Thyroid gland (tissue), 4 donors: ENCODE measurements at regions not wholly inside any gene's neighbourhood (a gene's known extent, or its start where the extent isn't known, plus 50 kb on each side); places are given as distances from the start of the nearest gene placed in this dataset.

Experiments
- POLR2A ChIP-seq, 2 donors: fragments of 450-650 bp; IDR thresholded peaks; one replicate each; pipeline ENCODE4 v1.6.1; 2017; ENCODE audit warnings: antibody characterized with exemption in 2 of 2, mild to moderate bottlenecking in 2 of 2, moderate library complexity in 1 of 2
- TF ChIP-seq, protein P1 (sequence below), 6 experiments: fragments of 200-600 bp in 3 of 6; fragments of 450-650 bp in 3 of 6; sonication (generic) in 3 of 6; IDR thresholded peaks; one replicate each; pipeline ENCODE4 v1.5.1; 2016 to 2019; ENCODE audit warnings: antibody characterized with exemption in 6 of 6, mild to moderate bottlenecking in 2 of 6, inconsistent platforms in 1 of 6, moderate library complexity in 1 of 6

DNA sequence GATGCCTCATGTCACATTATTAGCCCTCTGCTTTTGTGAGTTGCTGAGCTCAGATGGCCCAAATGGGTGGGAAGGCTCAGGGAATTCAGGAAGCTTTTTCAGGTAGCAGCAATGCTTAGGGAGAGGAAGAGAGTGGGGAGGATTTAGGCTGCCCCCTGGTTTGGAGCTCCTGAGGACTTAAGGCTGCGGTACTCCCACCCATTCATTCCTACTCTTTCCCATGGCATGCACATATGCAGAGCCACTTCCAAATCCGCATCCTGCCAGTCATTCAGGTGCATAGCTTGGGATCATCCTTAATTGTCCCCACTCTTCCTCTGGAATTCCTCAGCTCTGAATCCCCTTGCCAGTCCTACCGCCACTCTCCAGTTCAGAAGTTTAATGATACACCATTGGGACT lies 343.1 kb upstream of the FRG2C start:
- TF ChIP-seq, protein P1, sequence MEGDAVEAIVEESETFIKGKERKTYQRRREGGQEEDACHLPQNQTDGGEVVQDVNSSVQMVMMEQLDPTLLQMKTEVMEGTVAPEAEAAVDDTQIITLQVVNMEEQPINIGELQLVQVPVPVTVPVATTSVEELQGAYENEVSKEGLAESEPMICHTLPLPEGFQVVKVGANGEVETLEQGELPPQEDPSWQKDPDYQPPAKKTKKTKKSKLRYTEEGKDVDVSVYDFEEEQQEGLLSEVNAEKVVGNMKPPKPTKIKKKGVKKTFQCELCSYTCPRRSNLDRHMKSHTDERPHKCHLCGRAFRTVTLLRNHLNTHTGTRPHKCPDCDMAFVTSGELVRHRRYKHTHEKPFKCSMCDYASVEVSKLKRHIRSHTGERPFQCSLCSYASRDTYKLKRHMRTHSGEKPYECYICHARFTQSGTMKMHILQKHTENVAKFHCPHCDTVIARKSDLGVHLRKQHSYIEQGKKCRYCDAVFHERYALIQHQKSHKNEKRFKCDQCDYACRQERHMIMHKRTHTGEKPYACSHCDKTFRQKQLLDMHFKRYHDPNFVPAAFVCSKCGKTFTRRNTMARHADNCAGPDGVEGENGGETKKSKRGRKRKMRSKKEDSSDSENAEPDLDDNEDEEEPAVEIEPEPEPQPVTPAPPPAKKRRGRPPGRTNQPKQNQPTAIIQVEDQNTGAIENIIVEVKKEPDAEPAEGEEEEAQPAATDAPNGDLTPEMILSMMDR (IDR thresholded peaks at IDR 0.05) = no peak
- no peak for TF ChIP-seq POLR2A (IDR thresholded peaks at IDR 0.05)
